Cardiac muscle cell (in vitro differentiated cells and primary cell): ENCODE measurements at regions not wholly inside any gene's neighbourhood (a gene's known extent, or its start where the extent isn't known, plus 50 kb on each side); places are given as distances from the start of the nearest gene placed in this dataset.

Experiments used
- DNase-seq, 2 donors: peaks; one replicate each; pipeline versions ENCODE4 v3.0.0 to v3.0.0-alpha.2; 2010 to 2017; ENCODE audit warnings: low read depth in 1 of 2, low spot score in 1 of 2
- H3K27ac ChIP-seq: fragments of 200-600 bp; sonication (generic); 2 replicates; pipeline ENCODE4 v1.5.1; 2016
- H3K27me3 ChIP-seq: fragments of 200-600 bp; sonication (generic); 2 replicates; pipeline ENCODE4 v1.6.0; 2016; ENCODE audit warnings: control low read depth
- H3K36me3 ChIP-seq: fragments of 200-600 bp; sonication (generic); 2 replicates; pipeline ENCODE4 v1.5.1; 2016; ENCODE audit warnings: control low read depth
- H3K4me1 ChIP-seq: fragments of 200-600 bp; sonication (generic); 2 replicates; pipeline ENCODE4 v1.8.1; 2017; ENCODE audit warnings: low read depth, mild to moderate bottlenecking, mixed run types
- H3K4me3 ChIP-seq: fragments of 200-600 bp; sonication (generic); 2 replicates; pipeline ENCODE4 v1.5.1; 2016; ENCODE audit warnings: mild to moderate bottlenecking
- H3K9me3 ChIP-seq: fragments of 200-600 bp; sonication (generic); 2 replicates; pipeline ENCODE4 v1.5.1; 2017; ENCODE audit warnings: low read depth, mild to moderate bottlenecking, control low read depth
- CTCF ChIP-seq: IDR thresholded peaks from 2 replicates; pipeline ENCODE4 v1.5.1; 2012; ENCODE audit warnings: low read depth, mild to moderate bottlenecking, low read length

- H3K4me3 ChIP-seq = no peak overlapping the region
- DNase-seq = no peak
- H3K36me3 ChIP-seq = no peaks in the 10 kb centered on the region
Observed at GRCh38 chr11:115049796-115050195, 371.5 kb downstream of the NXPE2 start.

GRCh38 chr11:115050756-115051155 lies 372.4 kb downstream of the NXPE2 start:
- Histone ChIP-seq H3K27ac (no peak overlapping the region), H3K4me3 (no peak overlapping the region), H3K4me1 (no peaks in the 10 kb centered on the region), H3K27me3 (no peaks in the 10 kb centered on the region), H3K36me3 (no peaks in the 10 kb centered on the region), H3K9me3 (no peaks in the 10 kb centered on the region)
- DNase-seq = no peak
- TF ChIP-seq CTCF = no peak

More at GRCh38 chr11:115049796-115050195, 371.5 kb downstream of the NXPE2 start:
- no peaks in the 10 kb centered on the region for H3K27me3 ChIP-seq
- H3K9me3 ChIP-seq = no peaks in the 10 kb centered on the region
- H3K4me1 ChIP-seq = no peaks in the 10 kb centered on the region
- no peak for TF ChIP-seq CTCF
- no peak overlapping the region for H3K27ac ChIP-seq

GRCh38 chr11:115051938-115052590 lies 373.7 kb downstream of the NXPE2 start:
- DNase-seq = no peak
- H3K27ac ChIP-seq = no peak overlapping the region
- TF ChIP-seq CTCF = no peak
- no peaks in the 10 kb centered on the region for H3K9me3 ChIP-seq
- no peaks in the 10 kb centered on the region for H3K4me1 ChIP-seq
- no peaks in the 10 kb centered on the region for H3K36me3 ChIP-seq
- no peak overlapping the region for H3K4me3 ChIP-seq
- H3K27me3 ChIP-seq = no peaks in the 10 kb centered on the region

GRCh38 chr11:115052601-115053000 lies 374.3 kb downstream of the NXPE2 start:
- Histone ChIP-seq H3K4me3 (no peak overlapping the region), H3K4me1 (no peaks in the 10 kb centered on the region), H3K9me3 (no peaks in the 10 kb centered on the region), H3K36me3 (no peaks in the 10 kb centered on the region), H3K27me3 (no peaks in the 10 kb centered on the region), H3K27ac (no peak overlapping the region)
- no peak for DNase-seq
- TF ChIP-seq CTCF = no peak

- TF ChIP-seq CTCF = no peak
- no peak for DNase-seq
- Histone ChIP-seq H3K36me3 (no peaks in the 10 kb centered on the region), H3K9me3 (no peaks in the 10 kb centered on the region), H3K27me3 (no peaks in the 10 kb centered on the region), H3K27ac (no peak overlapping the region), H3K4me1 (no peaks in the 10 kb centered on the region), H3K4me3 (no peak overlapping the region)
Observed at GRCh38 chr11:115054570-115055538, 376.5 kb downstream of the NXPE2 start.
